ENCODE measurements at regions not wholly inside any gene's neighbourhood (a gene's known extent, or its start where the extent isn't known, plus 50 kb on each side); places are given as distances from the start of the nearest gene placed in this dataset.

- TF ChIP-seq ZHX1 (conservative IDR thresholded peaks at IDR 0.05; ENCODE audit: low read length) (no peak), CREM (IDR thresholded peaks at IDR 0.05; ENCODE audit: low read depth) (no peak), ZFPM2 (CRISPR knock-in tag; IDR thresholded peaks at IDR 0.05) (no peak), SP2 (IDR thresholded peaks at IDR 0.05; ENCODE audit: extremely low read depth, low read depth, low read length, poor library complexity, severe bottlenecking) (no peak), TAF1 (IDR thresholded peaks at IDR 0.05; ENCODE audit: control insufficient read depth, extremely low read depth, insufficient read depth, low read length, severe bottlenecking) (no peak), JUNB (CRISPR knock-in tag; conservative IDR thresholded peaks at IDR 0.05) (no peak), DNMT1 (IDR thresholded peaks at IDR 0.05) (no peak)
Observed at GRCh38 chr1:57989877-57990276, 556.6 kb downstream of the OMA1 start.

All from K562 (cell line).